GM20431 (cell line): ENCODE measurements at regions not wholly inside any gene's neighbourhood (a gene's known extent, or its start where the extent isn't known, plus 50 kb on each side); places are given as distances from the start of the nearest gene placed in this dataset.

Experiments
- in situ Hi-C: fragments of 300-500 bp; cut with MseI, MboI; formaldehyde crosslinking; loops from one replicate; pipeline ENCODE4 v1.15.0; 2020; ENCODE audit warnings: low sequenced_read_pairs; ENCODE audit not compliant: unreplicated experiment

DNA sequence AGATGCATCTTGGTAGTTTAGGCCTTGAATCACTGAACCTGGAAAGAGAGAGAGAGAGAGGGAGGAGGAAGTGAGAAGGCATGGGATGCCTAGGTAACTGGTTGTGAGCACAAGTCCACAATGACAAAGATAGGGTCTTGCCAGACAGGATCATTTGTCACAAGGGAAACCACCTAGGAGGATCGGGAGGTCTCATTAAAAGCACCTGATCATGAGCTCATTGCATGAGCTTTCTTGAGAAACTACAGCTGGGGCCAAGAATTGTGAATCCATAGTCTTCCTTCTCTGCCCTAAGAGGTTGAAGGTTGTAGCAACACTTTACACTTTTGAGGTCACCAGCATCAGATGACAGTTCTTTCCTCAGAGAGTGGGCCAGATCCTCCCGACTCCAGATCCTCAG lies 195.7 kb downstream of the CD83 start:
- in situ Hi-C loops: no loop called here

DNA sequence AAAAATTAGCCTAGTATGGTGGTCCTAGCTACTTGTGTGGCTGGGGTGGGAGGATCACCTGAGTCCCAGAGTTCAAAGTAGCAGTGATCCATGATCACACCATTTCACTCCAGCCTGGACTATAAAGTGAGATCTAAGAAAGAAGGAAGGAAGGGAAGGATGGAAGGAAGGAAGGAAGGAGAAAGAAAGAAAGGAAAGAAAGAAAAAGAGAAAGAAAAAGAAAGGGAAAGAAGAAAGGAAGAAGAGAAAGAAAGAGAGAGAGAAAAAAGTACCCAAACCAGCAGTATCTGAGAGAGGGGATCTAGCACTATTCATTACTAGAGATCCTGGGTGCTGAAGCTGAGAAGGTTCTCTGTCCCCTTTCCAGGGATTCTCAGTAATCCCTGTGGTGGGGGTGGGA lies 197.8 kb downstream of the CD83 start:
- in situ Hi-C loops: no loop called here

DNA sequence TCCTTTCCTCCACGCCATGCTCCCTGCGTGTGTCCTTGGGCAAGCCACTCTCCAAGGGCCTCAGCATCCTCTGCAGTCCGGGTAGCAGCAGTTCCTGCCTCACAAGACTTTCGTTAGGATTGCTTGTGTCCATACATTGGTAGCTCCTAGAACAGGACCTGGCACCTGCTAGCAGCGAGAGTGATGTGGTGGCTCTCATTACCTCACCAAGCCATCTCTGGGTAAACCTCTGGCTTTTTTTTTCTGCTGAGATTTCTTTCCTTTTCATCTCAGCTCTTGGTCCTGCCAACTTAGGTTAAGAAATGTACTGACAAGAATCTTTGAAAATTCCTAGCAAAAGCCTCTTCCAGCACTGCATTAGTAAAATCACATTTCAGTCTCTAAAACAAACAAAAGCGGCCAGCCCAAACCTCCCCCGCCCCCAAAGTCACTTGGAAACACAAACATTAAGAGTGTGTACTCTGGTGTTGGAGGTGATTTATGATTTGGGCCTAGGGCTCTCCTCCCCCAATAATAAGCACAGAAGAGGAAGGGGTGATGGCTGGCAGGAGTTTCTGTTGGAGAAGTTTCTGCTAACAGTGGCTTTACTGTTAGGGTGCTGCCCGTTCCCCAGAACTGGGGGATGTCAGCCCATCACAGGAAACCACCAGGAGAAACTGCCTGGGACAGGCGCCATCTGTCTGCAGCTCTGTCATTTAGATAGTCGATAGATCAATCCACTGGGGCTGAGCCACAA lies 199.2 kb downstream of the CD83 start:
- in situ Hi-C loops: no loop called here

DNA sequence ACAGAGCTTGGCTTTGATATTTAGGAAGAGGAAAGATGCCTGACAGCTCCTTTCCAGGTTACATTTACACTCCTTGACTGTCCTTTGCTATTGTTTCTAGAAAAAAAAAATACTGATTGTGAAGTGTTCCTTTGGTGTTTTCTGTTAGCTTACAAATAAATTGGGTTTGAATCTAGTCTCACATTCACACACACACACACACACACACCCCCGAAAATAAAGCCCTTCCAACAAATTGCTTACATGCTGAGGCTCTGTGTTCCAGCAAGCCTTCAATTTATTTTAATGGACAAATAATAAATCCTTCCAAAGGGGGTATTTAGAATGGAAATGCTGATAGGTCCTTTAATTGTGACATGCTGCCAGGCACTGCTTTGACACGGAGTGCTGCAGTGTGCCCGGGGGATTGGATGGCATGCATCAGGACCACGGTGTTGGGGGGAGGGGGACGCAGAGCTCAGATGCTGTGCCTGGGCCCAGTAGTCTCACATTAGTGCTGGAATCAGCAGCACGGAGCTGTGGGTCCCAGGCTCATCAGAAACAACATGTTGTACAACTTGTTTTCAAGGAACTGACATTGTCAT lies 199.9 kb downstream of the CD83 start:
- in situ Hi-C loops: no loop called here

DNA sequence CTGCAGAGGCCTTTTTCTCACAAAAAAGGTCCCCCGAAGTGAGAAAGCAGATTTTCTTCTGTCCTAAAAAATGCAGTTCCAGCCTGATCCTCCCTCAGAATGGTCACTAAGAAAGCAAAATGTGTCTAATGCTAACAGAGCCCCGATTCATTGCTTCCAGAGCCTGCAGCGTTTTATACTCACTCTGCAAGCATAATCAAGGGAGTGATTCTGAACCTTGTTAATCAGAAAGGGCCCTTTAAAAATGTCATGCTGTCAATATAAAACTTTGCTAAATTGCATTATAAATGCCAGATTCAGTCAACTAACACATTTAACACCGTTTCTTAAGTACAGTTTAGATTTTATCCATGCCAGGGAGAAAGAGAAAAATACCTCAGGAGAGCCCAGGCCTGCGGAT lies 202.8 kb downstream of the CD83 start:
- in situ Hi-C loops: no loop called here

DNA sequence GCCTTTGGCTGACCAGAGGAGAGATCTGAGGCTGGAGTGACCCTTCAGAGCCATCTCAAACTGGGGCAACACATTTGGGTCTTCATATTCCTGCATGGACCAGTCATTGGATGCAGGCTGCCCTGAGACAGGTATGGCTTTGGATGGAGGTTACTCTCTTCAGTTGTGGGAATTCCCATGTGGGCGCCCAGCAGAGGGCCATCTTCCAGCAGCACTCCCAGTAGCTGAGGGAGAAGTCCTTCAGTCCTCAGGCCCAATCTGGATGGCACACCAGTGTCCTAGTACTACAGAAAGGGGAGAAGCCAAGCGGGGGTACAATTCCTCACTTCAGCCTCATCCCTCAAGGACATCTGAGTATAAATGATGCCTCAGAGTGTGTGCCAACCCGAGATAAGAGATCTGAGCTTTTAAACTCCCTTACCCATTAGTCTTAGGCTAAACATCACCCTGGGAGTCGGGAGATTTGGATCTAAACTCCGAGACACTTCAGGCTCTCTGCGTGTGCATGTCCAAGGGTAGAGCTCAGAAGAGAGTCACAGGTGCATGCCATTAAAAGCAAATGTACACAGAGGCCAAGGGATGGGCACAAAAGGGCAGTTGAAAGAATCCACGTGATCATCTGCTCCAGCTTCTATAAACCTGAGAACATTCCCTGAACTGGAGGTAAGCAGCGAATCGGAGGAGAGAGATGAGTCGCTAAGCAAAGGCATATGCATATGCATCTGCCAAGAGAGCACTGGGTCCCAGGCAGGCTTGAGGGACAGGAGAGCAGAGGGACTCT lies 204.6 kb downstream of the CD83 start:
- in situ Hi-C loops: no loop called here

DNA sequence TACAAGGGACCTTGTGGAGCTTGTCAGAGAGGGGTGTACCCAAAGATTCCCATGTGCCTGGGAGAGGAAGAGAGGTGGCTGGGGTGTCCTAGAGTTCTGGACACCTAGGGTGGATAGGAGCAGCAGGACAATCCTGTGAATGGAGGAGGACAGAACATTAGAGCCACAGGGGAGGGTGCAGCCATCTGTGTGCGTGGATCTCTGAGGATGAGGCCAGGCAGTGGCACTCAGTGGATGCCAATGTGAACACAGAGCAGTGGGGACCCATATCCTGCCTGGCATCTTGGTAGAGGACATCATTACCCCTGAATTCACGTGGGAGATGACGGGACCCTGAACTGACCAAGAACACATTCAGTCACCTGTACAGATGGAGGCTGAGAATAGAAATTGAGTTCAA lies 205.3 kb downstream of the CD83 start:
- in situ Hi-C loops: no loop called here

DNA sequence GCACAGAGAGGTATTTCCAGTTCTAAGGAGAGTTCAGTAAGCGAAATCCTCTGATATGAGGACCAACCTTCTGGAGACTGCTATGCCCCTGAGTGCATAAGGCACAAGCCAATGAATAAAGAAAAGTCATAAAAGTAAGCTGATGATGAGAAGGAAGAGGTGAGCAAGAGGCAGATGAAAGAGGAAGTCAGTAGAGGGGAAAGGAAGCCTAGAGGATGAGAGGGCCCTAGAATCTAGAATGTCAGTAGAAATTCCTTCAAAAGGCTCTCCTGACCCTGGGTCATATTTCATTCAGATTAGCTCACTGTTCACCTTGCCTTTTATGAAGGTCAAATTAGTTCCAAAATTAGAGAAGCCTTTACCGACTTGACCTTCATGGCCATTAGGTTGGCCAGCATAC lies 209.2 kb downstream of the CD83 start:
- in situ Hi-C loops: no loop called here

DNA sequence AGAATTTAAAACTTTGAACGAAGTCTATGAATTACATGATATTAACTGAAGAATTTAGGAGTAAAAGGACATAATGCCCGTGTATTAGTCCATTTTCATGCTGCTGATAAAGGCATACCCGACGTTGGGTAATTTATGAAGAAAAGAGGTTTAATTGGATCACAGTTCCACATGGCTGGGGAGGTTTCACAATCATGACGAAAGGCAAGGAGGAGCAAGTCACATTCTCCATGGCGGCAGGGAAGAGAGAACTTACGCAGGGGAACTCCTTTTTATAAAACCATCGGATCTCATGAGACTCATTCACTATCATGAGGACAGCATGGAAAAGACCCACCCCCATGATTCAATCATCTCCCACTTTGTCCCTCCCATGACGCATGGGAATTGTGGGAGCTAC lies 210.6 kb downstream of the CD83 start:
- in situ Hi-C loops: no loop called here

DNA sequence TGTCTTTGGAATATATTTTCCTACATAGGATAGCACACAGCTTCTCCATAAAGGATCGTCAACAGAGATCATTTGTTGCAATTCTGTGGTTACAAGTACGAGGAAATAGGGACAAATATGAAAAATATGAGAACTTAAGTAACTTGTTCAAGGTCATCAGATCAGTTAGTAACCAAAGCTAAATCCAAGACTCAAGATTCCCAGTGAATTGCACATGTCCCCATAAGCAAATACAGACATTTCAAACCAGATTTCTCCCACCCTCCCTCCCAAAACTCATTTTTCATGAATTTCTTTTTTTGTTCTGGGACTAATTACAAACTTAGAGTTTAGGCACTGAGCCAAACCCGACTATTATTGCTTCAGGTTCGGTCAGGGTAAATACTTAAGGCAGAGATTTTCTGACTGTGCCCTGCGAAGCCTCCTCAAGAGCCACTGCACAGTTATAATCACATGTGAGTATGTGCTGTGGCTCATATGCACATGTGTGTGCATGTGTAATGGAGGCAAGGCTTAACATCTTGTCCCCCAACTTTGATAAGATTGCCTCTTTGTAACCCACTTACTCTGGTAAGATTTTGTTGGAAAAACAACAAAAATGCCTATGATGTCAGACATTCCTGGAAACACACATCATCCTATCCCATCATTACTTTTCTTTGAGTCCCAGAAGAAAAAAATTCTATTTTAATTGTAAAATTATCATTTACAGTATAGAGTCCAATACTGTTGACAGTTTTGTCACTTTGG lies 216.2 kb downstream of the CD83 start:
- in situ Hi-C loops: no loop called here

DNA sequence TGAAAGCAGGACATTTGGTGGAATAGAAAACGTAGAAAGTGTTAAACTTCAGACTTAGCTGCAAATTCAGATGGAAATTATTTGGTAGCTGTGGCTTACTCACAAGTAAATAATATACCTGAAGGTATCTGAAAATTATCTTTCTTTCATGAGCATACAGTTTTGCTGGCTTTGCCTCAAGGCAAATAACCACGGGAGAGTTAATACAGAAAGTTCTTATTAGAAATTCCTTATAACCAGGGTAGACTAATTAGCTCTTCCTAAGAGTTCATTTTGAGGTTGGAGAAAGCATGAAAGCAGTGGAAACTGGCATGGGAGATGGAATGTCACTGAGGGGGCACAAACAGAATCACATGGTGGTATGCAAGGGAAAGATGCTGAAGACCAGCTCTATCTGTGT lies 217.5 kb downstream of the CD83 start:
- in situ Hi-C loops: no loop called here

DNA sequence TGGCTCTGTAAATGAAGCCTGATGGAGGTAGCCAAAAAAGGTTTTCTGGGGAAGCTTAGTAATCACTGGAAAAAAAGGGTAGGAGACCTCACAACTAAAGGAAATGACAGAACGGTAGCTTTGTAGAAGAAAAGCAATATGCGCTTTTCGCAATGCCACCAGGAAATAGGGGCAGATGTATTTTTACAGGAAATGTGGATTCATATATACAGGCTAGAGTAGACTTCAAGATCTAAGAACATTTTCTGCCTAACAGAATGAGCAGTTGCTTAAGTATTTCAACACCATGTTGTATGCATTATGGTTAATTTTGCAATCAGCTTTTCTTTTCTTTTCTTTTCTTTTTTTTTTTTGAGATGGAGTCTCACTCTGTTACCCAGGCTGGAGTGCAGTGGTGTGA lies 219.6 kb downstream of the CD83 start:
- in situ Hi-C loops: no loop called here

DNA sequence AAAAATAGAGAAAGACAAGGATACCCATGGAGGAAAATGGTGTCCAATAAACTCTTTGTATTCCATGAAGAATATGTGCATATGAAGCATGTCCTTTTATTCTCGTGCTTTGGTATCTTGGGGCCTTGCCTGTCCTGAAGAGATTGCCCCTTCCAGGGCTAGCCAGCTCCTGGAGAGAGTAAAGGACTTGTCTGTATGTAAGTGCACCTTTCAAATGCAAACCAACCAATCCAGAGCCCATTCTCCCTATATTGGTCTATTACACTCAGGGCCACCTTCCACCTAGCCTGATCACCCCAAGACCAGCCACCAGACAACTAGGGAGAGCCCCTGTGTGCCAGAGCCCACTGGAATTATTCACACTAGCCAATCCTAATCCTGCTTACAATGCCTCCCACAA lies 221.6 kb downstream of the CD83 start:
- in situ Hi-C loops: no loop called here

DNA sequence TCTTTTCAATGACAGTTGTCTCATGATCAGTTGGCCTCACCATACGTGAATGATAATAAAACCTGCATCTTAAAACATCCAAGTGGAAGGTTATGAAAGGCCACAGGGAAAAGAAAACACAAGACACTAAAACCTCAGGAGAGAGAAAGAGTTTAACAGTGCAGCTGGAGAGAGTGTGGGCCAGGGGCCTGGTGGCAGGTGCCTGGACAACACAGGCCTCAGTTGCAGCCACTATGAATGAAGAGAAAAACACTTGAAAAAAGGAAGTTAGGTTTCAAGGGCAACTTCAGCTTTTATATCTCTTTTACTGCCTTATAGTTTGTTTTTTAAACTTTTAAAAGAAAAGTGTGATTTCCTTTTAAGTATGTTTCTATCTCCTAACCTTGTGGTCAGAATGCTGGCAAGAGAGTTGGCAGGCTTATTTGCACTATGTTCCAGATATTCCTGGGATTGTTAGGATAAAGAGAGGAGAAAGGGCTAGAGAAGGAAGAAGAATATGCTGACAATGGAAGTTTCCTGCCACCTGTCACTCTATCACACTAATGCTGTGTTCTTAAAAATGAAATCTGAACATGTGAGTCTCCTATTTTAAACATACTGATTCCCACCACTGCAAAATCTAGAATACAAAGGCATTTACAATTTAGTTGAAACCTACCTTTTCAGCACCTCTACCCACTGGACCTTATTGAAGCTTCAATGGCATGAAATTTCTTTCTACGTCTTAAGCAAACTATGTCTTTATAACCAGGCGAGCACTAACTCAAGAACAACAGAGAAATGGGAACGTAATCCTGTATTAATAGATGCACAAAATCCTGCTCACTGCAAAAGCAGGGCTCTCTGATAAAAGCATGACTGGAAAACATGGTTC lies 222.4 kb downstream of the CD83 start:
- in situ Hi-C loops: no loop called here

DNA sequence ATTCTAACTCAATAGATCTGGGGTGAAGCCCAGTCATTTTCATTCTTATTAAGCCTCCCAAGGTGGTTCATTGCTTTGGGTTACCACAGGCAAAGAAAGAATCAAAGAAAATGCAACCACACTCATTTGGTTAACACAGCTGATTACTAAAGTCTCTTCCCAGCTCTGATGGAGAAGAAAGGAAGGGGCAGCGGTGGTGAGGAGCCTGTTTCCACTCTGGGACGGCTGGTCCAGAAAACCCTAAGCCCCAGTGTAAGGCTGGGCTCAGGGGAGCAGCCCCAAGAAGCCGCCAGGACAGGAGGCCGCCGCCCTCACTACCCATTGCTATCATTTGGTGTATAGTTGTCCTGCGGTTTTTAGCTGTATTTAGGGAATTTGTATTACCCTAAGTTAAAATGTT lies 226.9 kb downstream of the CD83 start:
- in situ Hi-C loops: no loop called here

DNA sequence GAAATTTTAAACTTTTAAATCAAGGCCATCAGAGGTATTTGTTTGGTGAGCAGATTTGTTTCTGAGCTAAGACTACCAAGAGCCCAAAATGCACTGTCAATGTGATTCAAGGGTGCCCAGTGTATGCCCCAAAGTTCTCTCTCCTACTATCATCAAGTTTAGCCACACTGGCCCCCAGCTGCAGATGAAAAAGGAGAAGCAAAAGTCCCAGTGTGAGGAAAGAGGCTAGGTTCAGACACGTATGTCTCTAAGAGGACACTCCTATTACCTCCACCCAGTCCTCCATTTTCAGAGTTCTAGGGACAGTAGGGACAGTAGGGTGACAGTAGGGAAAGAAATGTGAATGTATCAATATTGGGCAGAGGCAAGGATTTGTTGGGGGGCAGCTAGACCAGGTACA lies 230.8 kb downstream of the CD83 start:
- in situ Hi-C loops: no loop called here

DNA sequence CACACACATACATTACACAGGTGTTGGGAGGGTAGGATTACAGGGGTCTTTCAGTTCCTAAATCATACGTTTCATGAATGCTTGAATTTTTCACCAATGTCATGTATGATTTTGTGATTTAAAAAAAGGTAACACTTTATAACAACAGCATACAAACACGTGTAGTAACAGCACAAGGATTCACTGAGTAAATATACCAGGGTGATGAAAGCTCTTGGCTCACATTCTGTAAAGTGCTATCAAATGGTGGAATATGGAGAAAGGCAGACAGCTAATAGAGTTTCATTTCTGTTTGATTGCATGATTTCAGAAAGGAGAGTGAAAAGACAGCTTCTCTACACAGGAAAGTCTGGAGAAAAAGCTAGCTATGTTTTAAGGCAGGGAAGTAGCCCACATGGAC lies 231.9 kb downstream of the CD83 start:
- in situ Hi-C loops: no loop called here

DNA sequence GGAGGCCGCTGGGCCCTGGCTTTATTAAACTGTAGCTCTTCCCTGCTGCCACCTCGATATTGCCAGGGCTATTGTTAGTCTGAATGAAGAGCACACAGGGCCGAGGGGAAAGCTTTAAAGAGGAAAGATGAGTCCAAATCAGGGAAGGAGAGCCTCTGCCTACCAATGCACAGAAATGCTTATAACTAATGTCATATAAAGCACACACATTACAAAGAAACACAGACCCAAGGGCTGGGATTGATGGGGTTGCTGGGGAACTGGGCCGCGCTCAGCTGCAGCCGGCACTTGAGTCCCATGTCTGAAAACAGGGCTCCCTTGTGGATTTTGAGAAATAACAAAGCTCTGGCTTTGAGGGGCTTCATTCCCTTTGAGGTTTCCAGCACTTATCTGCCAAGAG lies 232.6 kb downstream of the CD83 start:
- in situ Hi-C loops: no loop called here

DNA sequence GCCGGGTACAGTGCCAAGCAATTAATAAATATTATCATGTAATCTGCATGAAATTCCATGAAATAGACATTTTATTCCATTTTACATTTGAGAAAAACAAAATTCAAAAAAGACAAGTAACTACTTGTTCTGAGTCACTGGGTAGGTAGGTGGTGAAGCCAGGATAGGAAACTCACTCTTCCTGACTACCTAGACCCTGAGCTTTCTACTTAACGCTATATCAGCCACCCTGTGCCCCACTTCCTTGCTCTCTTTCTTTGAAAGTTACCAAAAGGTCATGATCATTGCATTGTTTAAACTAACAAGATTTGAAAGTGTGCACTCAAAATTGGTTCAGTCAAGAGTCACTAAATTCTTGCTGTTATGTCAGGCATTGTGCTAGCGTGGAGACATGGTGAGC lies 235.7 kb downstream of the CD83 start:
- in situ Hi-C loops: no loop called here

DNA sequence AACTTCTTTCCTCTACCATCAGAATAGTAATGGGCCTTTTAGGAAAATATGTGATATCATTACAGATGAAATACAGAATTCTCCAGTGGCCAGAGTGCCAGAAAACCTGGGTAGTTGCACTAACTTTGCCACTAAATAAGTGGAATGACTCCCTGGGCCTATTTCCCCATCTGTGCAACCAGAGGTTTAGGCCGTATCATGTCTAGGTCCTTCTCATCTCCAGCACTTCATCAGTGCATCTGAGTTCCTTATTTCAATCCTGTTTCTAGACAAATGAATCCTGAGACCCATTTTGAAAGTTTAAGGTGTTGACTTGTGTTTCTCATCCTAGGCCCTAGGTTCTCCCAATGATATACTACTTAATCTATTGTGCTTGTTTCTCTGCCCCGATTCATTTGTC lies 236.2 kb downstream of the CD83 start:
- in situ Hi-C loops: no loop called here
